GM18873 (cell line): ENCODE measurements at regions not wholly inside any gene's neighbourhood (a gene's known extent, or its start where the extent isn't known, plus 50 kb on each side); places are given as distances from the start of the nearest gene placed in this dataset.
A peak's percentile ranks its signal among the peaks of the same experiment; 100 is the strongest.

ENCODE experiments used
- ATAC-seq: cut with Tn5 transposase; IDR thresholded peaks from one replicate; pipeline ENCODE4 v1.9.1; 2021; ENCODE audit warnings: mild to moderate bottlenecking, moderate library complexity, moderate number of reproducible peaks; ENCODE audit not compliant: unreplicated experiment, low FRiP score

- peak; percentile 80 for ATAC-seq
Measured at GRCh38 chr10:63707254-63707910, 186.2 kb downstream of the REEP3 start.

GRCh38 chr10:63708421-63708820, 187.2 kb downstream of the REEP3 start:
- no peak for ATAC-seq

GRCh38 chr10:63710703-63711102, 189.5 kb downstream of the REEP3 start:
- ATAC-seq, result no peak

- no peak for ATAC-seq
Measured at GRCh38 chr10:63711361-63711760, 190.2 kb downstream of the REEP3 start.

- ATAC-seq, result no peak
Measured at GRCh38 chr10:63711867-63712716, 190.9 kb downstream of the REEP3 start.

GRCh38 chr10:63712717-63713115, 191.5 kb downstream of the REEP3 start:
- ATAC-seq, result no peak

DNA sequence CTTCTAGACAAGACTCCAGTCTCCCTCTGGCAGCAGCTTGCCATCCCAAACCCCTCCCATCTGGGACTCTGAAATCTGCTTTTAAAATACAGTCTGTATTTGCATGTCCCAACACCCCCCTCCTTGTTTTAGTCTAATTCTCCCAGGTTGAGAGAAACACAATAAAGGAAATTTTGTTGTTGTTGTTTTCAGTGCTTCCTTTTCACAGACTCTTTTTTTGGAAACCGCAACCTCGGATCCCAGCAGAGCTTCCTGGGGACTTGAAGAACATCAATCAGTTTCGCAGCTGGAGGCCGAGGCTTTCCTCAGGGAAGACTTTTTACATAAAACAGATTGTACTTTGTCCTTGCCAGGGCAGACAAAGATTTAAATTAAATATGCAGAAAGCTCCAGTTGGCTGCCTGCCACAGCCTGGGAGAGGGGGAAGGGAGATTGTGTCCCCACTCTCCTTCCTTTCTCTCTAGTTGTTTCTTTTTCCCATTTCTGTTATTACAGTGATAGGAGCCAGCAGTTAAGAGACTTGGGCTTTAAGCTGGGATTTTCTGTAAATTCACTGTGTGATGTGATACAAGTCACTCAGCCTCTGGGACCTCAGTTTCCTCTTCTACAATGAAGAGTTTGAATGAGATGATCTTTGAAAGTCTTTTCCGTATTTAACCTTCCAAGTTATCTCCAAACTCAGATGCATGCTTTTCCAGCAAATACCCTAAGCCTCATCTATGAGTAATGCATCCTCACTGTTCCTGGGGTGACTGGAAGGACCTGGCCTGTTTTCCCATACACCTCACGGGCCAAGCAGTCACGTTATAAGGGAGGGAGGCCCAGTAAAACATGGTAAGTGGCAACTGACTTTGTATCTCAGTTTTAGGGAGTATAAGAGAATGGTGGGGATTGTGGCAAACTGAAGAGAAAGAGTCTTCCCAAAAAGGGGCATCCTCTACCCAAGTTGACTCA, 192.3 kb downstream of the REEP3 start:
- no peak for ATAC-seq

DNA sequence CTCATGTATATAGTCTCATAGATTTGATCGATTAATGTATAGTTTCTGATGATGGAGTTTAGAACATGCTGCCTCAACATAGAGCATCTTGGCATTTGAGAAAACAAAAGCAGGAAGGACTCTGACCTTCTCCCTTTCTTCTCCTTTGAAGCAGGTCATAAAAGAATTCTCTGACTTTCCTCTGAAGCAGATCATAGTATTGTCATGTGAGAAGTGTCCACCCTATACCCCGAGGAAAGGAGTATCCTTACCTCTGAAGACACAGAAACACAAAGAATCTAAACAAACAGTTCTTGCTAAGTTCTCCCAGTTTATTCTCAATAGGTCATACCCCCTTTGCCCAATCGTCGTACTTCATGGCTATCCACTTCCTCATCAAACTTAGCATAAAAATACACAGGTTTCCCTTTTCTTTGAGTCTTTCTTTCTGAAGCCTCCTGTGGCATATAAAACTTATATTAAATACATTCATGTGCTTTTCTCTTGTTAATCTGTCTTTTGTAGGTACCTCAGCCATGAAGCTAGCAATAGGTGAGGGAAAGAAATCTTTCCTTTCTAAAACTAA, 194.9 kb downstream of the REEP3 start:
- no peak for ATAC-seq

- no peak for ATAC-seq
Measured at GRCh38 chr10:63717027-63717715, 196.0 kb downstream of the REEP3 start.

DNA sequence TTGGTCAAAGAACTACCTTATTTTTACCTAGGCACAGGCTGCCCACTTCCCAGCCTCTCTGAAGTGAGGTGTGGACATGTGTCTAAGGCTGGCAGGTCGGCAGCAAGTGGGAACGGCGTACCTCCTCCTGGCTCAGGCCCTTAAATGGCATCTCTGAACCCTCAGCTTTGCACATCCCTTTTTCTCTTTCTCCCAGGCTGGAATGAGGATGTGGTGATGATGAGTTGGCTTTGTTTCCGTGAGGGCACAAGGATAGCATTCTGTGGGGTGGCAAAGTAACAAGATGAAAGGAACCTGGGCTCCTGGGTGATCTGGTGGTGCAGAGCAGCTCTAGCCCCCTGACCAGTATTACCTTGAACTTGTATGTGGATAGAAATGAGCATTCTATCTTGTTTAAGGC, 196.8 kb downstream of the REEP3 start:
- no peak for ATAC-seq

DNA sequence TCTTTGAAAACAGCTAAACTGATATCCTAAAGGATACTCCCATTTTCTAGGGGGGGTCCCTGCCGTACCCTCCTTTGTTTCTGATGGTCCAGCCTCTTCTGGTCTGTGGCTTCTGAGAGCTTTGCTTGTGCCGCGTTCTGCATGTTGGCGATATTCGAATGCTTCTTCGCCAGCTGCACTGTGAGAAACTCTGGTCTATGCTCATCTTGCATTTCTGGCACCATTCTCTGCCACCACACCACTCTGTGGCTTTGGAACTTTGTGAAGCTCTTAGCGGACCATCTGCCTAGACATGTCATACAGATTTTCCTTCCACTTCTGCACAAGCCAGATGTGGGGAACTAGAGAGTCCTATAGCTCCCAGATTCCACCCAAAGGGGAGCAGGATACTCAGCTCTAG, 197.2 kb downstream of the REEP3 start:
- no peak for ATAC-seq

DNA sequence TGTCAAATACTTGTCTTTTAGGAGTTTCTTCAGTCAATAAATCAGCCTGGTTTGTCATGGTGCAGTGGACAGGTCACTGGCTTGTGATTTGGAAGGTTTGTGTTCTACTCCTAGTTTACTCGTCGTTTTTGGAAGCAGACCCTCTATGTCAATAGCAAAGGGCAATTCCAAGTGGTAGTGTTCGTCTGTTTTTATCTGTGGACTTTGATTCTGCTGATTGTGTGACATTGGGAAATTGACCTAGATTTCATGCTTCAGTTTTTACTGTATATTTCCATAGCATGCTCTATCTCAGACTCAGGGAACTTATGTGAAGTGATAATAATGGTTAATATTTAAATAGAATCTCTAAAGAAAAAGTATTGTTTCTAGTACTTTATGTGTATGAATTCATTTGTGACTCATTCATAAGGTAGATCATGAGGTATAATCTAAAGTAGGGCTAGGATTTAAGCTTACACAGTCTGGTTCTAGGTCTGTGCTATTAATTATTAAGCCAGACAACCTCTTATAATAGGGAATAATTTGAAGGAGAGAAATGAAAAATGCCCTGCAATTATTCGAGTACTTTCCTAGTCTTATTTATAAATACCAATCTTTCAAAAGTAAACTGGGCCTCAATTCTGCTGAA, 198.1 kb downstream of the REEP3 start:
- no peak for ATAC-seq

DNA sequence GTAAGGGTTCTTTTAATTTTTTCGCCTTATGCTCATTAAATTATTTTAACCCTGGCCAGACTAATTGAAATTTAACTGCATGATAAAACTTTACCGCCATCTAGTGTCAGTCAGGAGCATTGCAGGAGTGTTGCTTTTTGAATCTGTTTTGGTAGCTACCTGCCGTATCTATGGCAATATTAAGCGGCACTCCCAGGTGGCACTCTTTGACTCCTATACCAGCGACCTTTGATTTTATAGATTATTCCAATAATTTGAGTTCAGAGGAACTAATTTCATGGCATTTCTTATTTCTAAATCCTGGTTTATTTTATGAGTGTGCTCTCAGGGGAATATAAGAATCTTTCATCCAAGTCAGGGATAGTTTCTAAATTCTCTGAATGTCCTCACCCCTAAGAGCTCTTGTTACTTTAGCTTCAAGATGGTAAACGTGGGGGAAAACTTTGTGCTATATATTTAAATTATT, 198.9 kb downstream of the REEP3 start:
- no peak for ATAC-seq

DNA sequence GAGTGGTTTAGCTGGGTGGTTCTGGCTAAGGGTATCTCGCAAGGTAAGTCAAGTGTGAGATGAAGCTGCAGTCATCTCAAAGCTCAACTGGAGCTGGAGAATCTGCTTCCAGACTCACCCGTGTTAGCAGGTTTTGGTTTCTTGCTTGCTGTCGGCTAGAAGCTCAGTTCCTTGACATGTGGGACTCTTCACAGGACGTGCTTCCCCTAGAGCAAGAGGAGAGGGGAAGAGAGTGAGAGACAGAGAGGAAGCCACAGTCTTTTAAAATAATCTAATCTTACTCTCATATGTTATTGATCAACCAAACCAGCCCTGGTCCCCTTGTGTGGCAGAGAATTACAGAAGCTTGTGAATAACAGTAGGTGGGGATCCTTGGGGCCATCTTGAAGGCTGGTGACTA, 199.5 kb downstream of the REEP3 start:
- peak; percentile 74 for ATAC-seq

GRCh38 chr10:63722537-63722936, 201.3 kb downstream of the REEP3 start:
- ATAC-seq, result no peak

GRCh38 chr10:63723320-63723719, 202.1 kb downstream of the REEP3 start:
- no peak for ATAC-seq

- no peak for ATAC-seq
Measured at GRCh38 chr10:63723741-63724140, 202.5 kb downstream of the REEP3 start.

DNA sequence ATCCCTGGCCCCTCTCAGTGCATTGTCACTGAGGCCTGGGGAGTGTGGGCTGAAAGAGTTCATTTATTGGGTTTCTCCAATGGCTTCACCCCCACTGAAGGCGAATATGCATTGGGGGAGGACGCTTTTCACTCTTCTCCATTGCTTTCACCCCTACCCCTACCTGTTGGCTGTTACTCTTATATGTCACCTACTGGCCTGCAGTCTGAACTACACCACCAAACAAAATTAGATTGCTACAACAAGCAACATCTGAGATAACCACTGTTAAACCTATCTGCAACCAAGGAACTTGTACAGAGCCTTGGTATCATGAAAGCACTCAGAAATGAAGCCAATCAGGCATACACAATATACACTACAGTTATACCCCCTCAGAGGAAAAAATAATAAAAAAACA, 203.7 kb downstream of the REEP3 start:
- ATAC-seq, result no peak

- ATAC-seq, result no peak
Measured at GRCh38 chr10:63726867-63727266, 205.7 kb downstream of the REEP3 start.
